ENCODE measurements at regions not wholly inside any gene's neighbourhood (a gene's known extent, or its start where the extent isn't known, plus 50 kb on each side); places are given as distances from the start of the nearest gene placed in this dataset.

- TF ChIP-seq JUN (IDR thresholded peaks at IDR 0.05) = no peak
- TF ChIP-seq MYC (IDR thresholded peaks at IDR 0.05; ENCODE audit: borderline replicate concordance, low read length) = no peak
- no peak for TF ChIP-seq ZC3H11A (IDR thresholded peaks at IDR 0.05)
- no peak for TF ChIP-seq RCOR1 (IDR thresholded peaks at IDR 0.05; ENCODE audit: low read depth, low read length)
- no peak for TF ChIP-seq EHMT2 (IDR thresholded peaks at IDR 0.05; ENCODE audit: low read depth)
- TF ChIP-seq CHD2 (IDR thresholded peaks at IDR 0.05; ENCODE audit: low read length, partially characterized antibody) = no peak
These were observed 133.8 kb upstream of the NRXN1 start for GRCh38 chr2:51165534-51166260.

All from A549 (cell line).